GM23338 (cell line): ENCODE measurements at regions not wholly inside any gene's neighbourhood (a gene's known extent, or its start where the extent isn't known, plus 50 kb on each side); places are given as distances from the start of the nearest gene placed in this dataset.
A peak's percentile ranks its signal among the peaks of the same experiment; 100 is the strongest.

ENCODE experiments used
- ATAC-seq: fragments of 200-7000 bp; cut with Tn5 transposase; 3 replicates; pipeline ENCODE4 v1.9.1; 2020
- DNase-seq: peaks from one replicate; pipeline ENCODE4 v3.0.0-alpha.2; 2015; ENCODE audit warnings: low spot score
- H2AFZ ChIP-seq: fragments of 200-600 bp; sonication (generic); 2 replicates; pipeline ENCODE4 v1.8.0; 2016; ENCODE audit warnings: antibody characterized with exemption, mild to moderate bottlenecking, moderate library complexity
- H3F3A ChIP-seq: fragments of 200-600 bp; sonication (generic); replicated peaks from 2 replicates; pipeline ENCODE4 v1.8.0; 2017; ENCODE audit warnings: antibody characterized with exemption, mixed run types, low read depth
- H3K27ac ChIP-seq: fragments of 200-600 bp; sonication (generic); 2 replicates; pipeline ENCODE4 v1.6.1; 2016; ENCODE audit warnings: low read depth
- H3K27me3 ChIP-seq: fragments of 200-600 bp; sonication (generic); 2 replicates; pipeline ENCODE4 v1.8.0; 2016; ENCODE audit warnings: mild to moderate bottlenecking, mixed run types, moderate library complexity; ENCODE audit not compliant: insufficient read depth
- H3K36me3 ChIP-seq: fragments of 200-600 bp; sonication (generic); 2 replicates; pipeline ENCODE4 v1.8.0; 2016; ENCODE audit warnings: mild to moderate bottlenecking; ENCODE audit not compliant: insufficient read depth
- H3K4me1 ChIP-seq: fragments of 200-600 bp; sonication (generic); 2 replicates; pipeline ENCODE4 v1.8.0; 2016; ENCODE audit warnings: mild to moderate bottlenecking, moderate library complexity; ENCODE audit not compliant: insufficient read depth
- H3K4me2 ChIP-seq: fragments of 200-600 bp; sonication (generic); 2 replicates; pipeline ENCODE4 v1.7.1; 2017; ENCODE audit warnings: mixed run types
- H3K4me3 ChIP-seq: fragments of 200-600 bp; sonication (generic); 2 replicates; pipeline ENCODE4 v1.6.1; 2016; ENCODE audit warnings: mixed run types
- H3K79me2 ChIP-seq: fragments of 200-600 bp; sonication (generic); replicated peaks from 2 replicates; pipeline ENCODE4 v1.8.0; 2017; ENCODE audit warnings: mild to moderate bottlenecking; ENCODE audit not compliant: insufficient read depth
- H3K9me2 ChIP-seq: fragments of 200-600 bp; sonication (generic); 2 replicates; pipeline ENCODE4 v1.8.0; 2017; ENCODE audit not compliant: insufficient read depth
- H4K20me1 ChIP-seq: fragments of 200-600 bp; sonication (generic); replicated peaks from 2 replicates; pipeline ENCODE4 v1.8.0; 2017; ENCODE audit warnings: mild to moderate bottlenecking; ENCODE audit not compliant: insufficient read depth
- H3K27ac Mint-ChIP-seq: 2 replicates; pipeline ENCODE4 v1.8.0; 2020; ENCODE audit warnings: inconsistent platforms, mild to moderate bottlenecking, moderate library complexity, mixed read lengths
- H3K27me3 Mint-ChIP-seq: 3 replicates; pipeline ENCODE4 v1.8.0; 2022; ENCODE audit warnings: low read depth, mild to moderate bottlenecking, moderate library complexity, mixed read lengths, inconsistent platforms; ENCODE audit not compliant: insufficient read depth, poor library complexity
- H3K36me3 Mint-ChIP-seq: 3 replicates; pipeline ENCODE4 v1.8.0; 2021; ENCODE audit warnings: low read depth, mild to moderate bottlenecking, inconsistent platforms, moderate library complexity, mixed read lengths
- H3K4me1 Mint-ChIP-seq: 3 replicates; pipeline ENCODE4 v1.8.0; 2020; ENCODE audit warnings: mild to moderate bottlenecking, inconsistent platforms, mixed read lengths
- H3K4me3 Mint-ChIP-seq: 3 replicates; pipeline ENCODE4 v1.8.0; 2021; ENCODE audit warnings: moderate library complexity, mild to moderate bottlenecking, inconsistent platforms, mixed read lengths
- H3K9me3 Mint-ChIP-seq: 3 replicates; pipeline ENCODE4 v1.8.0; 2020; ENCODE audit warnings: moderate library complexity, mild to moderate bottlenecking, inconsistent platforms, mixed read lengths
- TF ChIP-seq, protein P1 (sequence below): fragments of 250-450 bp; sonication (Bioruptor Pico); IDR thresholded peaks from 2 replicates; pipeline ENCODE4 v1.5.0; 2020; ENCODE audit warnings: mild to moderate bottlenecking, moderate library complexity
- TF ChIP-seq, protein P2 (sequence below): IDR thresholded peaks from one replicate; pipeline ENCODE4 v1.6.1; 2018; ENCODE audit warnings: antibody characterized with exemption; ENCODE audit not compliant: unreplicated experiment

DNA sequence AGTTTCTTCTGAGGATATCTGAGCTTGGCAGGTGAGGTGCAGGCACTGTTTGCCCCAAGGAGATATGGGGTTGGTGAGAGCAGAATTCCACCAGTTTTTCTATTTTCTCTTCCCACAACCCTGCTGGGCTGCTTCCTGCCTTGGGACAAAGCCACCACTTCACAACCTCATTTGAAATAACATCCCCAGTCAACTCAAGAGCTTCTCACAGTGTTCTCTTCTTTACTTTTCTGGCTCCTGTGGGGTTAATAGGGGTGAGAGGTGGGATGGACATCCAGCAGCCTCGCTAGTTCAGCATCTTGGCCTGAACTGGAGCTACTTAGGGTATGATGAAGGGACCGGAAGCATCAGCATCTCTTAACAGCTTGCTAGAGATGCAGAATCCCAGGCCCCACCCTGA, 106.3 kb downstream of the SLC4A3 start:
- no peak overlapping the region for H3K4me2 ChIP-seq
- H3K27ac ChIP-seq = no peak overlapping the region
- ATAC-seq = no peak

More for the DNA sequence above, 106.3 kb downstream of the SLC4A3 start:
- H3K27ac Mint-ChIP-seq = no peak overlapping the region
- no peaks in the 10 kb centered on the region for H3K79me2 ChIP-seq
- H3K9me2 ChIP-seq = no peaks in the 10 kb centered on the region
- no peaks in the 10 kb centered on the region for H3K36me3 ChIP-seq
- H3K27me3 ChIP-seq = no peaks in the 10 kb centered on the region
- H3K27me3 Mint-ChIP-seq = no peaks in the 10 kb centered on the region
- H3K4me1 ChIP-seq = peaks cover 3% of the 10 kb centered on the region; the same call in 1 of the 2 replicates
- no peaks in the 10 kb centered on the region for H3K9me3 Mint-ChIP-seq
- peak overlapping the region; percentile 38; the same call in 1 of the 2 replicates for H2AFZ ChIP-seq
- H3K4me3 Mint-ChIP-seq = no peak overlapping the region
- TF ChIP-seq, protein P1, sequence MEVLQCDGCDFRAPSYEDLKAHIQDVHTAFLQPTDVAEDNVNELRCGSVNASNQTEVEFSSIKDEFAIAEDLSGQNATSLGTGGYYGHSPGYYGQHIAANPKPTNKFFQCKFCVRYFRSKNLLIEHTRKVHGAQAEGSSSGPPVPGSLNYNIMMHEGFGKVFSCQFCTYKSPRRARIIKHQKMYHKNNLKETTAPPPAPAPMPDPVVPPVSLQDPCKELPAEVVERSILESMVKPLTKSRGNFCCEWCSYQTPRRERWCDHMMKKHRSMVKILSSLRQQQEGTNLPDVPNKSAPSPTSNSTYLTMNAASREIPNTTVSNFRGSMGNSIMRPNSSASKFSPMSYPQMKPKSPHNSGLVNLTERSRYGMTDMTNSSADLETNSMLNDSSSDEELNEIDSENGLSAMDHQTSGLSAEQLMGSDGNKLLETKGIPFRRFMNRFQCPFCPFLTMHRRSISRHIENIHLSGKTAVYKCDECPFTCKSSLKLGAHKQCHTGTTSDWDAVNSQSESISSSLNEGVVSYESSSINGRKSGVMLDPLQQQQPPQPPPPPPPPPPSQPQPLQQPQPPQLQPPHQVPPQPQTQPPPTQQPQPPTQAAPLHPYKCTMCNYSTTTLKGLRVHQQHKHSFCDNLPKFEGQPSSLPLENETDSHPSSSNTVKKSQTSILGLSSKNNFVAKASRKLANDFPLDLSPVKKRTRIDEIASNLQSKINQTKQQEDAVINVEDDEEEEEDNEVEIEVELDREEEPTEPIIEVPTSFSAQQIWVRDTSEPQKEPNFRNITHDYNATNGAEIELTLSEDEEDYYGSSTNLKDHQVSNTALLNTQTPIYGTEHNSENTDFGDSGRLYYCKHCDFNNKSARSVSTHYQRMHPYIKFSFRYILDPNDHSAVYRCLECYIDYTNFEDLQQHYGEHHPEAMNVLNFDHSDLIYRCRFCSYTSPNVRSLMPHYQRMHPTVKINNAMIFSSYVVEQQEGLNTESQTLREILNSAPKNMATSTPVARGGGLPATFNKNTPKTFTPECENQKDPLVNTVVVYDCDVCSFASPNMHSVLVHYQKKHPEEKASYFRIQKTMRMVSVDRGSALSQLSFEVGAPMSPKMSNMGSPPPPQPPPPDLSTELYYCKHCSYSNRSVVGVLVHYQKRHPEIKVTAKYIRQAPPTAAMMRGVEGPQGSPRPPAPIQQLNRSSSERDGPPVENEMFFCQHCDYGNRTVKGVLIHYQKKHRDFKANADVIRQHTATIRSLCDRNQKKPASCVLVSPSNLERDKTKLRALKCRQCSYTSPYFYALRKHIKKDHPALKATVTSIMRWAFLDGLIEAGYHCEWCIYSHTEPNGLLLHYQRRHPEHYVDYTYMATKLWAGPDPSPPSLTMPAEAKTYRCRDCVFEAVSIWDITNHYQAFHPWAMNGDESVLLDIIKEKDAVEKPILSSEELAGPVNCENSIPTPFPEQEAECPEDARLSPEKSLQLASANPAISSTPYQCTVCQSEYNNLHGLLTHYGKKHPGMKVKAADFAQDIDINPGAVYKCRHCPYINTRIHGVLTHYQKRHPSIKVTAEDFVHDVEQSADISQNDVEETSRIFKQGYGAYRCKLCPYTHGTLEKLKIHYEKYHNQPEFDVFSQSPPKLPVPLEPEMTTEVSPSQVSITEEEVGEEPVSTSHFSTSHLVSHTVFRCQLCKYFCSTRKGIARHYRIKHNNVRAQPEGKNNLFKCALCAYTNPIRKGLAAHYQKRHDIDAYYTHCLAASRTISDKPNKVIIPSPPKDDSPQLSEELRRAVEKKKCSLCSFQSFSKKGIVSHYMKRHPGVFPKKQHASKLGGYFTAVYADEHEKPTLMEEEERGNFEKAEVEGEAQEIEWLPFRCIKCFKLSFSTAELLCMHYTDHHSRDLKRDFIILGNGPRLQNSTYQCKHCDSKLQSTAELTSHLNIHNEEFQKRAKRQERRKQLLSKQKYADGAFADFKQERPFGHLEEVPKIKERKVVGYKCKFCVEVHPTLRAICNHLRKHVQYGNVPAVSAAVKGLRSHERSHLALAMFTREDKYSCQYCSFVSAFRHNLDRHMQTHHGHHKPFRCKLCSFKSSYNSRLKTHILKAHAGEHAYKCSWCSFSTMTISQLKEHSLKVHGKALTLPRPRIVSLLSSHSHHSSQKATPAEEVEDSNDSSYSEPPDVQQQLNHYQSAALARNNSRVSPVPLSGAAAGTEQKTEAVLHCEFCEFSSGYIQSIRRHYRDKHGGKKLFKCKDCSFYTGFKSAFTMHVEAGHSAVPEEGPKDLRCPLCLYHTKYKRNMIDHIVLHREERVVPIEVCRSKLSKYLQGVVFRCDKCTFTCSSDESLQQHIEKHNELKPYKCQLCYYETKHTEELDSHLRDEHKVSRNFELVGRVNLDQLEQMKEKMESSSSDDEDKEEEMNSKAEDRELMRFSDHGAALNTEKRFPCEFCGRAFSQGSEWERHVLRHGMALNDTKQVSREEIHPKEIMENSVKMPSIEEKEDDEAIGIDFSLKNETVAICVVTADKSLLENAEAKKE (CRISPR knock-in tag) = 0 out of 2 replicates have a peak, but pooled peaks have one; percentile 18
- TF ChIP-seq, protein P2, sequence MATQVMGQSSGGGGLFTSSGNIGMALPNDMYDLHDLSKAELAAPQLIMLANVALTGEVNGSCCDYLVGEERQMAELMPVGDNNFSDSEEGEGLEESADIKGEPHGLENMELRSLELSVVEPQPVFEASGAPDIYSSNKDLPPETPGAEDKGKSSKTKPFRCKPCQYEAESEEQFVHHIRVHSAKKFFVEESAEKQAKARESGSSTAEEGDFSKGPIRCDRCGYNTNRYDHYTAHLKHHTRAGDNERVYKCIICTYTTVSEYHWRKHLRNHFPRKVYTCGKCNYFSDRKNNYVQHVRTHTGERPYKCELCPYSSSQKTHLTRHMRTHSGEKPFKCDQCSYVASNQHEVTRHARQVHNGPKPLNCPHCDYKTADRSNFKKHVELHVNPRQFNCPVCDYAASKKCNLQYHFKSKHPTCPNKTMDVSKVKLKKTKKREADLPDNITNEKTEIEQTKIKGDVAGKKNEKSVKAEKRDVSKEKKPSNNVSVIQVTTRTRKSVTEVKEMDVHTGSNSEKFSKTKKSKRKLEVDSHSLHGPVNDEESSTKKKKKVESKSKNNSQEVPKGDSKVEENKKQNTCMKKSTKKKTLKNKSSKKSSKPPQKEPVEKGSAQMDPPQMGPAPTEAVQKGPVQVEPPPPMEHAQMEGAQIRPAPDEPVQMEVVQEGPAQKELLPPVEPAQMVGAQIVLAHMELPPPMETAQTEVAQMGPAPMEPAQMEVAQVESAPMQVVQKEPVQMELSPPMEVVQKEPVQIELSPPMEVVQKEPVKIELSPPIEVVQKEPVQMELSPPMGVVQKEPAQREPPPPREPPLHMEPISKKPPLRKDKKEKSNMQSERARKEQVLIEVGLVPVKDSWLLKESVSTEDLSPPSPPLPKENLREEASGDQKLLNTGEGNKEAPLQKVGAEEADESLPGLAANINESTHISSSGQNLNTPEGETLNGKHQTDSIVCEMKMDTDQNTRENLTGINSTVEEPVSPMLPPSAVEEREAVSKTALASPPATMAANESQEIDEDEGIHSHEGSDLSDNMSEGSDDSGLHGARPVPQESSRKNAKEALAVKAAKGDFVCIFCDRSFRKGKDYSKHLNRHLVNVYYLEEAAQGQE = no peak
- H3K4me1 Mint-ChIP-seq = no peaks in the 10 kb centered on the region; the same call in 2 of the 3 replicates
- H4K20me1 ChIP-seq = no peaks in the 10 kb centered on the region
- no peaks in the 10 kb centered on the region for H3F3A ChIP-seq
- no peak overlapping the region for H3K4me3 ChIP-seq
- H3K36me3 Mint-ChIP-seq = no peaks in the 10 kb centered on the region
- no peak for DNase-seq
